ENCODE measurements at regions not wholly inside any gene's neighbourhood (a gene's known extent, or its start where the extent isn't known, plus 50 kb on each side); places are given as distances from the start of the nearest gene placed in this dataset.
"Not testable (repeated sequence)": the region's sequence is repeated elsewhere in the genome, so short reads cannot be mapped to it uniquely, and the experiment has no call there.

GRCh38 chr4:114321366-114321765 lies 277.2 kb upstream of the UGT8 start:
- TF ChIP-seq CTCF (IDR thresholded peaks at IDR 0.05; ENCODE audit: insufficient read depth, low read depth, low read length, missing control alignments), result no peak
- DNase-seq (ENCODE audit: low read depth), result no peak

DNA sequence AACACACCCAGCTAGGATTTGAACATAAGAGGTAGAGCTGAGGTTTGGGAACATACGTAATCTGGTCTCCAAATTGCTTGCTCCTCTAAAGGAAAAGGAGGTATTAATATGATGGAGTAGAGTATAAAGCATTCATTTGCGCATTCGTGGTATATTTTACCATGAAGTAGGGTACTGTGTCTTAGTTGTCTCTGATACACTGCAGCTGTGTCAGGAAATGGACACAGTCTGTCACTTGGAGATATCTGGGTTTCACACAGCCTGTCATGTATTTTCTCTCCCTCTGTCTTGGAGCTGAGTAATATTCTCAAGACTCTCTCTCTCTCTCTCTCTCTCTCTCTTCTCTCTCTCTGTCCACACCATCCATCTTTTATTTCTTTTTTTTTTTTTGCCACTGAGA lies 274.8 kb upstream of the UGT8 start:
- TF ChIP-seq CTCF (IDR thresholded peaks at IDR 0.05; ENCODE audit: insufficient read depth, low read depth, low read length, missing control alignments), result no peak
- H3K4me3 ChIP-seq (ENCODE audit: low read depth, low read length), result no peak overlapping the region
- DNase-seq (ENCODE audit: low read depth), result no peak

More at GRCh38 chr4:114321366-114321765, 277.2 kb upstream of the UGT8 start:
- no peak overlapping the region for H3K4me3 ChIP-seq (ENCODE audit: low read depth, low read length)

DNA sequence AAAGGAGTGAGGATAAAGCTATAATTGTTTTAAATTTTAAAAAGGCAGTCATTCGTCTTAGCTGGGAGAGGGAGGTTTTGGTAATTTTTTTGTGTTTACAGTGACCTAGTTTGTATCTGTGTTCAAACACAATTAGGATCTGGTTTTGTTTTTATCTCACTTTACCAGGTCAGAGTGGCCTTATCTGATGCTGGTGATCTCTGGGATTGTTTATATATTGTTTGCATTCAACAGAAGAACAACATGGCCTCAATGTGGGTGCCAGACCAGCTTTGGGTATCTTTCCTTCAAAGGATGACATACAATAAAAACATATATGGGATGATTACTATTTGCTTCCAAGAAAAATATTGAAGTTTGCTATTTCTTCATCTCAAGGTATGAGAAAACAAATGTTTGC lies 272.2 kb upstream of the UGT8 start:
- H3K4me3 ChIP-seq (ENCODE audit: low read depth, low read length), result no peak overlapping the region
- no peak for DNase-seq (ENCODE audit: low read depth)
- no peak for TF ChIP-seq CTCF (IDR thresholded peaks at IDR 0.05; ENCODE audit: insufficient read depth, low read depth, low read length, missing control alignments)

DNA sequence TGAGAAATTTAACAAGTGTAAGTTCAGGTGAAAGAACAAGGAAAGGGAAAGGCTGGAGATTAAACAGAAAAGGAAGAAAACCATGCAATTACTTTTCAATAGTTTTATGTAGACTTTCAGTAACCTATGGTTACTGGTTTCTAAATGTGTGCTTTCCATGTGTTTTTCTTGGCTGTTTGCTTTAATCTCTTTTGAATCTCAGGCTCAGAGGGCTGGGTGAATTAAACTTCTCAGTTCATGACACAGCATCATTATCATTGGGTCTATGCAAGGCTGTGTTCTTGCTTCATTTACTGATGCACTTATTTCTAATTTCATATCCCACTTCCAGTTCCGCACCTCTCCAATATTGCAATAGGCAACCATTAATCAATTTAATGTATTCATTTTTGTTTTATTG lies 266.5 kb upstream of the UGT8 start:
- DNase-seq (ENCODE audit: low read depth), result no peak
- no peak for TF ChIP-seq CTCF (IDR thresholded peaks at IDR 0.05; ENCODE audit: insufficient read depth, low read depth, low read length, missing control alignments)
- no peak overlapping the region for H3K4me3 ChIP-seq (ENCODE audit: low read depth, low read length)

DNA sequence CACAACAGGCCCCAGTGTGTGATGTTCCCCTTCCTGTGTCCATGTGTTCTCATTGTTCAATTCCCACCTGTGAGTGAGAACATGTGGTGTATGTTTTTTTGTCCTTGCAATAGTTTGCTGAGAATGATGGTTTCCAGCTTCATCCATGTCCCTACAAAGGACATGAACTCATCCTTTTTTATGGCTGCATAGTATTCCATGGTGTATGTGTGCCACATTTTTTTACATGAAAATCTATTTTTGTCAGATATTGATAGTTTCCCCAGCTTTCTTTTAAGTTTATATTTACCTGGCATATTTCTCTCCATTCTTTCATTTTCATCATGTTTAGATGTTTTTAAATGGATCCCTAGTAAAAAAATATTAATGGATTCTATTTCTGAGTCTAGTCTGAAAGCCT lies 264.2 kb upstream of the UGT8 start:
- not testable (repeated sequence) for H3K4me3 ChIP-seq (ENCODE audit: low read depth, low read length); DNase-seq (ENCODE audit: low read depth)

DNA sequence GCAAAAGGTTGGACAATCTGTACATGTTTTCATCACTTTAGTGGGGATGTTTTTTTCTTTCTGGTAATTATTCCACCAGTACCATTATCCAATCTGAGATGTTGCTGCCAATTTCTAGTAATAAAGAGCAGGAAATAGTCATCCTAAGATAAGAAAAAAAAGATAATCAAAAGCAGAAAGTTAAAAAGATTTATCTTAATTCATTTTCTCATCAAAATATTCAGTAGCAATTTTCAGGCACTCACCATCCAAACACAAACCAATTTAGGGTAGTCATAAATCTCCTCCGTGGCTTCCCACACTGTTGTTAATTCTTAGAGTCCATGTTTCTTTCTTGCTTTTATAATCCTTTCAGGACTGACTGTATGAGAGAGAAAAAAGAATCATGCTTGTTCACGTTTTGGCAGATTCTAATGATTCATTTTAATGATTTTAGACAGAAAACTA lies 263.7 kb upstream of the UGT8 start:
- TF ChIP-seq CTCF (IDR thresholded peaks at IDR 0.05; ENCODE audit: insufficient read depth, low read depth, low read length, missing control alignments), result no peak
- no peak overlapping the region for H3K4me3 ChIP-seq (ENCODE audit: low read depth, low read length)
- no peak for DNase-seq (ENCODE audit: low read depth)

DNA sequence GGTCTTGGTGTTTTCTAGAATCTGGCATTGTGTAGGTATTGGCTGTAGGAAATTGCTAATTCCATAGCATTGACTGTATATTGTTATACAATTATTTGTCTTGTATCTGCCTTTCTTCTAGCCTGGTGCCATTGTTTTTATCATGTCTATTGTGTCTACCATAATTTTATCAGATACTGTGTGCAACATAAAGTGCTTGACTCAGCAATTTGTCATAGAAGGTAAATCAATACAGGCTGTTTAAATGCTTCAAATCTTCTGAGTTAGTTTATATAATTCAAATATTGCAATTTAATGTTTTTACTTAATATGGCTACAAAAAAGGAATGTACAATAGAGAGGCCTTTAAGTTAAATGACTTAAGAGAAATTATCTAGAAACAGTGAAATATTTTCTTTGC lies 263.3 kb upstream of the UGT8 start:
- no peak for DNase-seq (ENCODE audit: low read depth)
- no peak overlapping the region for H3K4me3 ChIP-seq (ENCODE audit: low read depth, low read length)
- no peak for TF ChIP-seq CTCF (IDR thresholded peaks at IDR 0.05; ENCODE audit: insufficient read depth, low read depth, low read length, missing control alignments)

Measured in GM12865 (cell line).